ENCODE measurements at regions not wholly inside any gene's neighbourhood (a gene's known extent, or its start where the extent isn't known, plus 50 kb on each side); places are given as distances from the start of the nearest gene placed in this dataset.

DNA sequence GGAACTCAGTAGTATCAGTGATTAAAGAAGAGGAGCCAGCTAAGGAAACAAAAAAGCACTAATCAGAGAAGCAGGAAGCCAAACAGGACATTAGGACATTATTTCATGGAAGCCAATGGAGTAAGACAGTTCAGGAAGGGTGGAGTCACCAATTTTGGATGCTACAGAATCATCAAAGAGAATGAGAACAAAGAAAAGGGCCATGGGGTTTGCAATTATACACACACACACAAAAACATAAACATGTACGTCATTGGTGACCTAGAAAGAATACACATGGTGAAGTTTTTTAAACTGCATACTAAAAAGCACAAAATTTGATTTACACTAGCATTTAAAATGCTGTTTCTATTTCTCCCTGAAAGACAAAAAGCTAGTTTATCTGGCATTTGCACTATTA lies 96.8 kb upstream of the MRPS30 start:
- H3K27ac ChIP-seq: no peak overlapping the region
- TF ChIP-seq, protein P1, sequence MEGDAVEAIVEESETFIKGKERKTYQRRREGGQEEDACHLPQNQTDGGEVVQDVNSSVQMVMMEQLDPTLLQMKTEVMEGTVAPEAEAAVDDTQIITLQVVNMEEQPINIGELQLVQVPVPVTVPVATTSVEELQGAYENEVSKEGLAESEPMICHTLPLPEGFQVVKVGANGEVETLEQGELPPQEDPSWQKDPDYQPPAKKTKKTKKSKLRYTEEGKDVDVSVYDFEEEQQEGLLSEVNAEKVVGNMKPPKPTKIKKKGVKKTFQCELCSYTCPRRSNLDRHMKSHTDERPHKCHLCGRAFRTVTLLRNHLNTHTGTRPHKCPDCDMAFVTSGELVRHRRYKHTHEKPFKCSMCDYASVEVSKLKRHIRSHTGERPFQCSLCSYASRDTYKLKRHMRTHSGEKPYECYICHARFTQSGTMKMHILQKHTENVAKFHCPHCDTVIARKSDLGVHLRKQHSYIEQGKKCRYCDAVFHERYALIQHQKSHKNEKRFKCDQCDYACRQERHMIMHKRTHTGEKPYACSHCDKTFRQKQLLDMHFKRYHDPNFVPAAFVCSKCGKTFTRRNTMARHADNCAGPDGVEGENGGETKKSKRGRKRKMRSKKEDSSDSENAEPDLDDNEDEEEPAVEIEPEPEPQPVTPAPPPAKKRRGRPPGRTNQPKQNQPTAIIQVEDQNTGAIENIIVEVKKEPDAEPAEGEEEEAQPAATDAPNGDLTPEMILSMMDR (conservative IDR thresholded peaks at IDR 0.05): no peak
- TF ChIP-seq ZFX (IDR thresholded peaks at IDR 0.05): no peak

GRCh38 chr5:44708602-44709001 lies 100.1 kb upstream of the MRPS30 start:
- TF ChIP-seq, protein P1 (conservative IDR thresholded peaks at IDR 0.05): no peak
- no peak overlapping the region for H3K27ac ChIP-seq

DNA sequence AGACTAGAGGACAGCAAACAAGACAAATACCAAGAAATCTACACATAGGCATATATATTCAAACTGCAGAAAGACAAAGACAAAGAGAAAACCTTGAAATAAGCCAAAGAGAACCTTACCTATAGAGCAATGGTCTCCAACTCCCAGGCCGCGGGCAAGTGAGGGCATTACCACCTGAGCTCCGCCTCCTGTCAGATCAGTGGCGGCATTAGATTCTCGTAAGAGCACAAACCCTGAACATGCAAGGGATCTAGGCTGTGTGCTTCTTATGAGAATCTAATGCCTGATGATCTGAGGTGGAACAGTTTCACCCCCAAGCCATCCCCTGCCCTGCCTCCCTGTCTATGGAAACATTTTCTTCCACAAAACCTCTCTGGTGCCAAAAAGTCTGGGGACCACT lies 101.0 kb upstream of the MRPS30 start:
- no peak for TF ChIP-seq ZFX (IDR thresholded peaks at IDR 0.05)
- TF ChIP-seq, protein P1 (conservative IDR thresholded peaks at IDR 0.05): no peak
- H3K27ac ChIP-seq: no peak overlapping the region

- H3K27ac ChIP-seq: no peak overlapping the region
- TF ChIP-seq ZFX (IDR thresholded peaks at IDR 0.05): no peak
- TF ChIP-seq, protein P1 (conservative IDR thresholded peaks at IDR 0.05): no peak
These were observed 111.7 kb upstream of the MRPS30 start for GRCh38 chr5:44697025-44697424.

DNA sequence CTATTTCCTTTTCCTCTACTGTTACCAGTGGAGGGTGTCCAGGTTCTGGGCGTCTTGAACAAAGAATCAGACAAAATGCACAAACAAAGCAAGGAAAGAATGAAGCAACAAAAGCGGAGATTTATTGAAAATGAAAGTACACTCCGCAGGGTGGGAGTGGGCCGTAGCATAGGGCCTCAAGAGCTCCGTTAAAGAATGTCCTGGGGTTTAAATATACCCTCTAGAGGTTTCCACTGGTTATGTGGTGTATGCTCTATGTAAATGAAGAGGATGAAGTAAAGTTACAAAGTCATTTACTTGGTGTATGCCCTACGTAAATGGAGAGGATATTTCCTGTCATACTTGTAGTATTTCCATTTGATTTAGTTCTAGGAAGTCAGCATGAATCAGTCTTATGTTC lies 113.5 kb upstream of the MRPS30 start:
- H3K27ac ChIP-seq: no peak overlapping the region
- TF ChIP-seq, protein P1 (conservative IDR thresholded peaks at IDR 0.05): no peak
- TF ChIP-seq ZFX (IDR thresholded peaks at IDR 0.05): no peak

- TF ChIP-seq, protein P1 (conservative IDR thresholded peaks at IDR 0.05): no peak
- TF ChIP-seq ZFX (IDR thresholded peaks at IDR 0.05): no peak
These were observed 116.9 kb upstream of the MRPS30 start for GRCh38 chr5:44691802-44692201.

DNA sequence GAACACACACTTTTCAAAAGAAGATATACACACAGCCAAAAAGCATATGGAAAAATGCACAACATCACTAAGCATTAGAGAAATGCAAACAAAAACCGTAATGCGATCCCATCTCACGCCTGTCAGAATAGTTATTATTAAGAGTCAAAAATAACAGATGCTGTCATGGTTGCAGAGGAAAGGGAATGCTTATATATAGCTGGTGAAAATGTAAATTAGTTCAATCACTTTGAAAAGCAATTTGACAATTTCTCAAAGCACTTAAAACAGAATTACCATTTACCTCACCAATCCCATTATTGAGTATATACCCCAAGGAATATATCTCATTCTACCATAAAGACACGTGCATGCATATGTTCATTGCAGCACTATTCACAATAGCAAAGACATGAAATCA lies 126.8 kb upstream of the MRPS30 start:
- TF ChIP-seq, protein P1 (conservative IDR thresholded peaks at IDR 0.05): no peak
- TF ChIP-seq ZFX (IDR thresholded peaks at IDR 0.05): no peak

More at GRCh38 chr5:44691802-44692201, 116.9 kb upstream of the MRPS30 start:
- no peak overlapping the region for H3K27ac ChIP-seq

More for the DNA sequence above, 126.8 kb upstream of the MRPS30 start:
- H3K27ac ChIP-seq: no peak overlapping the region

All from C4-2B (cell line).